NT2/D1 (cell line): ENCODE measurements at regions not wholly inside any gene's neighbourhood (a gene's known extent, or its start where the extent isn't known, plus 50 kb on each side); places are given as distances from the start of the nearest gene placed in this dataset.

Experiments used
- DNase-seq: peaks from one replicate; pipeline ENCODE4 v3.0.0-alpha.2; 2011; ENCODE audit warnings: low read depth, low spot score
- H3K27me3 ChIP-seq: 2 replicates; pipeline ENCODE4 v1.6.0; 2011; ENCODE audit warnings: mild to moderate bottlenecking; ENCODE audit not compliant: insufficient read length, insufficient read depth
- H3K36me3 ChIP-seq: 2 replicates; pipeline ENCODE4 v1.6.1; 2011; ENCODE audit warnings: mild to moderate bottlenecking, low read length, mixed read lengths; ENCODE audit not compliant: insufficient read depth, insufficient read length
- H3K4me1 ChIP-seq: 2 replicates; pipeline ENCODE4 v1.5.1; 2011; ENCODE audit not compliant: insufficient read depth, insufficient read length
- H3K4me3 ChIP-seq: 2 replicates; pipeline ENCODE4 v1.5.1; 2011; ENCODE audit warnings: low read depth; ENCODE audit not compliant: insufficient read length
- H3K9ac ChIP-seq: 2 replicates; pipeline ENCODE4 v1.6.0; 2011; ENCODE audit warnings: low read depth; ENCODE audit not compliant: insufficient read length
- H3K9me3 ChIP-seq: 2 replicates; pipeline ENCODE4 v1.5.1; 2011; ENCODE audit warnings: mild to moderate bottlenecking, low read length; ENCODE audit not compliant: insufficient read depth
- SUZ12 ChIP-seq: IDR thresholded peaks from 2 replicates; pipeline ENCODE4 v1.6.1; 2011; ENCODE audit not compliant: insufficient read length, insufficient read depth; ENCODE audit errors: extremely low read depth
- YY1 ChIP-seq: IDR thresholded peaks from 2 replicates; pipeline ENCODE4 v1.6.1; 2011; ENCODE audit not compliant: insufficient read length, insufficient read depth
- ZNF274 ChIP-seq: IDR thresholded peaks from 2 replicates; pipeline ENCODE4 v1.6.1; 2011; ENCODE audit warnings: mild to moderate bottlenecking, low read depth, low read length

DNA sequence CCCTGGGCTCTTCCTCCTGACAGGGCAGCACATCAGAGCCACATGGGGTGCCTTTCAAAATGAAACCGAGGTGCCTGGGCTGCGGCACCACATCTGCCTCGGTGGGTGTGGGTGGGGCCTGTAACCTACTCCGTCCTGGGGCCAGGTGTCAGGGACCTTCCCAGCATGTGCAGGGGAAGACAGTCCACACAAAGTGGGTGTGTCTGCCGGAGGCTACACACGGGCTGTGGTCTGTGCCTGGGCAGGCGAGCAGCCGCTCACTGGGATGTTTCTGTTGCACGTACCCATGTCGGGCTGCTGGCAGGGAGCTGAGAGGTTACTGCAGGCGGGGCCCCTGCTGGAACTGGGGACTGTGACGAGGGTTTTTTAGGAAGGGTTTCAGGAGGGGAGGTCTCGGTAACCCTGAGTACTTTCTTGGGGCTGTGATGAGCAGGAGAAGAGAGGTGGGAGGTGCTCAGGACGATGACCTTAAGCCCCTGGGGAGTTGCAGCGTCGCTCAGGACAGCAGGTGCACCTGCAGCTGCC, 351.2 kb downstream of the SEC14L1 start:
- no peaks in the 10 kb centered on the region for H3K9me3 ChIP-seq
- H3K9ac ChIP-seq, result no peak overlapping the region
- H3K36me3 ChIP-seq, result peaks cover 94% of the 10 kb centered on the region
- no peak for DNase-seq
- H3K27me3 ChIP-seq, result no peaks in the 10 kb centered on the region
- H3K4me1 ChIP-seq, result peaks cover 10% of the 10 kb centered on the region
- H3K4me3 ChIP-seq, result no peak overlapping the region
- no peak for TF ChIP-seq ZNF274
- no peak for TF ChIP-seq SUZ12
- TF ChIP-seq YY1, result no peak

DNA sequence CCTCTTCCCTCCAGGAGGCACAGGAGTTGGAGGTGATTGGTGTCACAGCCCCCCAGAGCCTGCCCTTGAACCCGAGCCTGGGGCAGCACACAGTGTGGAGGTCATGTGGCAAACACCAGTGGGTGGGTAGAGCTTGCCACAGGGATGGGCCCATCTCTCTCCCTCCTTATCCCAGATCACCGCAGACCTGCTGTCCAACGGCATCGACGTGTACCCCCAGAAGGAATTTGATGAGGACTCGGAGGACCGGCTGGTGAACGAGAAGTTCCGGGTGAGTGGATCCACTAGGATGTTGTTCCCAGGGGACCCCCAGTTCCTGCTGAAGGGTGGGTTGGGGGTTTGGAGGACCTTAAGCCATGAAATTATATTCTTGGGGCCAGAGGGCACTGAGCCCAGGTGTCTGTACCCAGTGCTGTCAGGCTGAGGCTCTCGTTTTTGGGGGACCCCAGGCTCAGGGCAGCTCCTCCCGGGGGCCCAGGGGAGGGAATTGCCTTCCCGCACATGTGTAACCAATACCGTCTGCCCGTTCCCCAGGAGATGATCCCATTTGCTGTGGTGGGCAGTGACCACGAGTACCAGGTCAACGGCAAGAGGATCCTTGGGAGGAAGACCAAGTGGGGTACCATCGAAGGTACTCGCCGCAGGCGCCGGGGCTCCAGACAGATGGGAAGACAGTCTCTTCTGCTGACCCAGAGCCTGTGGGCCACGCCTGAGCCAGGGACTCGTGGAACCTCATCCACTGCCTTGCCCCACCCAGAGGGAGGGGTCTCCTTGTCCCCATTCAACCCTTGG, 351.9 kb downstream of the SEC14L1 start:
- TF ChIP-seq SUZ12 (no peak), YY1 (no peak), ZNF274 (no peak)
- Histone ChIP-seq H3K27me3 (no peaks in the 10 kb centered on the region), H3K4me3 (no peak overlapping the region), H3K9me3 (no peaks in the 10 kb centered on the region), H3K36me3 (peaks cover 94% of the 10 kb centered on the region), H3K4me1 (peaks cover 8% of the 10 kb centered on the region), H3K9ac (no peak overlapping the region)
- DNase-seq, result no peak

DNA sequence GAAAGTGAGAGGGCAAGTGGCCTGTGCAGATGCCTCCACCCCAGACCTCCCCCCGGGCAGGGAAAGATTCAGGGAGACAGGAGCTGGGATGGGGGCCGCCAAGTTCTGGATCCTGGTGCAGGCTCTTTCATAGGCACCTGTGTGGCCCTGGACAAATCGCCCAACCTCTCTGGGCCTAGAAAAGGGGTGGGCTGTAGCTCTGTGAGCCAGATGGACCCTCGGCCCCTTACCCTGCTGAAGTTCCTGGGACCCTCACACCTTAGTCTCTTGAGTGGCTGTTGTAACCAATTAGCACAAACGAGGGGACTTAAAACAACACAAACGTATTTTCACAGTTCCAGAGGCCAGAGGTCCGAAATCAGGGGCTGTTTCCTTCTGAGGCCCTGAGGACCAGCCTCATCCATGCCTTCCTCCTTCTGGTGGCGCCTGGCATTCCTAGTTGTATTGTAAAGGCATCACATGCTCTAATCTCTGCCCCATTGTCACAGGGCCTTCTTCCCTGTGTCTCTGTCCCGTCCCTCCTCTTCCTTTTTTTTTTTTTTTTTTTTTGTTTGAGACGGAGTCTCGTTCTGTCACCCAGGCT, 352.6 kb downstream of the SEC14L1 start:
- Histone ChIP-seq H3K36me3 (peaks cover 90% of the 10 kb centered on the region), H3K4me3 (no peak overlapping the region), H3K9ac (no peak overlapping the region), H3K4me1 (peaks cover 4% of the 10 kb centered on the region), H3K27me3 (no peaks in the 10 kb centered on the region), H3K9me3 (no peaks in the 10 kb centered on the region)
- no peak for DNase-seq
- TF ChIP-seq SUZ12, result no peak
- no peak for TF ChIP-seq YY1
- no peak for TF ChIP-seq ZNF274

DNA sequence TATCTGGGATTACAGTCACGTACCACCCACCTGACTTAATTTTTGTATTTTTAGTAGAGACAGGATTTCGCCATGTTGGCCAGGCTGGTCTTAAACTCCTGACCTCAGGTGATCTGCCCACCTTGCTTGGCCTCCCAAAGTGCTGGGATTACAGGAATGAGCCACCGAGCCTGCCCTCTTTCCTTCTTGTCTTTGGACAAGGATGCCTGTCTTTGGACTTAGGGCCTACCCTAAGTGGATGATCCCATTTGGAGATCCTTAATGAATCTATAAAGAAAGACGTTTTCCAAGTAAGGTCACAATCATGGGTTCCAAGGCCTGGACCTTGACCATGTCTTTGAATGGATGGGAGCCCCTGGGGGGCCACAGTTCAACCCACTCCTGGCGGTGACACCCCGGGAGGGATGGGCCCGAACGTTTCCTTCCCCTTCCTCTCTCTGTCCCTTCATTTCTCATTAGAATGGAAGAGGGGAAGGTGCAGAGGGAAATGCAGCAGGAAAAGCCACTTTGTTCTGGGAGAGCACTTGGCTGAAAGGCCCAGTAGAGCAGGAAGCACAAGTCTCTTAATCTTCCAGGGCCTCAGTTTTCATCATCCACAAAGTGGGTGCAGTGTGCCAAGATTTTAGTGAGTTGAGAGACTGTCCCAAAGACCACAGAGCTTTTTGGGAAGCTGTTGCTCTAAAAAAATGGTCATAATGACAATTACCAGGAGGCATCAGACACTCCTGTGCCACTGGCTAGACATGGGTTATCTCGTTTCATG, 353.3 kb downstream of the SEC14L1 start:
- no peak for DNase-seq
- Histone ChIP-seq H3K9ac (no peak overlapping the region), H3K4me3 (no peak overlapping the region), H3K4me1 (peaks cover 4% of the 10 kb centered on the region), H3K27me3 (no peaks in the 10 kb centered on the region), H3K36me3 (peaks cover 88% of the 10 kb centered on the region), H3K9me3 (no peaks in the 10 kb centered on the region)
- TF ChIP-seq YY1 (no peak), SUZ12 (no peak), ZNF274 (no peak)

DNA sequence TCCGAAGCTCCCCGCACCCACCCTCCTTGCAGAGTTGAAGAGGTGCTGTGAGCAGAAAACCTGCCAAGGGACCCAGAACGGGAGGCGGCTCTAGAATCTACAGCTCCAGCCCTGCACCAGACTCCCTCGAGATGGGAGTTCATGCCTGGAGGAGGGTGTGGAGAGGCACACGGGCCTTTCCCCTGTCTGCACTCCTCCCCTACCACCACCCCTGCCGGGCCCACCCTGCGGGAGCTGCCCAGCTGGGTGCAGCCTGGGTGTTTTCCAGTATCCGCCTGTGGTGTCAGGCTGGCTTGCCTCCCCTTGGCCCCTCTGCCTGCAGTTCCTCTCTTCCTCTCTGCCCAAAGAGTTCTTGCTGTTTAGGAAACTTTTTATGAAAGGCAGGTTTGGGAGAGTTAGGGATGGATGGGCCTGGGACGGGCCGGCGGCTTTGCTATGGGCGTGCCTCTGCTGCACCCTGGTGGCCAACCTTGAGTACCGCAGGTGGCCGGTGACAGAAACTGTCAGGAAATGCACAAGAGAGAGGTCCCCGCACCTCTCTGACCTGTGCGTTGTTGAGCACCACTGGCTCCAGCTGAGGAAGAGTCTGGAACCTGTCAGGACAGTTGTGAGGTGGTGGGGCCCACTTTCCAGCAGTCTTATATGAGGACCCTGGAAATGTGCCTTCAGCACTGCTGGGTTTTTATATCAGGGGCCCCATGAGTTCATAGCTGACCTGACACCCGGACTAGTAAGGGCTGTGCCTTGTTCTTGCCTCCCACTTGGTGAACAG, 354.1 kb downstream of the SEC14L1 start:
- TF ChIP-seq ZNF274 (no peak), SUZ12 (no peak), YY1 (no peak)
- peaks cover 88% of the 10 kb centered on the region for H3K36me3 ChIP-seq

DNA sequence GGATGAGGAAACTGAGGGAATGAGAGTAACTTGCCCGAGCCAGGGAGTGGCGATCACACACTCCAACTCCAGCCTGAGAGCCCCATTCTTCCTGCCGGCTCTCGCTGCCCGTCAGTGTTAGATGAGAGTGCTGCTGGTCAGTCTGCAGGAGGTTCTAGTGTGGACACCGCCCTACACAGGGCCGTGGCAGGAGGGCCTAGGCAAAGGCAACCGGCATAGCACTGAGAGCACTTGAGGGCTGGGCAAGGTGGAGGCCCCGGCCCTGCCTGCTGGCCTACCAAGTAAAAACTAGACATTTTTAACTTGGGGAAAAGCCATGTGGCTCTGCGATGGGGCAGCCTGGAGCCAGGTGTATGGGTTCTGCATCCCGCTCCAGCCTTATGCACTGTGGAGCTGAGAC, 354.8 kb downstream of the SEC14L1 start:
- H3K36me3 ChIP-seq, result peaks cover 88% of the 10 kb centered on the region
- DNase-seq, result no peak
- no peak overlapping the region for H3K9ac ChIP-seq

More for the DNA sequence above, 354.1 kb downstream of the SEC14L1 start:
- H3K9me3 ChIP-seq, result no peaks in the 10 kb centered on the region
- H3K27me3 ChIP-seq, result no peaks in the 10 kb centered on the region
- DNase-seq, result peak; percentile 57
- peak overlapping the region; percentile 34 for H3K9ac ChIP-seq
- peaks cover 4% of the 10 kb centered on the region for H3K4me1 ChIP-seq
- H3K4me3 ChIP-seq, result no peak overlapping the region

More for the DNA sequence above, 354.8 kb downstream of the SEC14L1 start:
- Histone ChIP-seq H3K9me3 (no peaks in the 10 kb centered on the region), H3K4me1 (peaks cover 4% of the 10 kb centered on the region), H3K4me3 (no peak overlapping the region), H3K27me3 (no peaks in the 10 kb centered on the region)
- TF ChIP-seq YY1, result no peak
- no peak for TF ChIP-seq ZNF274
- no peak for TF ChIP-seq SUZ12
